HuH-7.5 (cell line): ENCODE measurements at regions not wholly inside any gene's neighbourhood (a gene's known extent, or its start where the extent isn't known, plus 50 kb on each side); places are given as distances from the start of the nearest gene placed in this dataset.
"Not testable (repeated sequence)": the region's sequence is repeated elsewhere in the genome, so short reads cannot be mapped to it uniquely, and the experiment has no call there.

ENCODE experiments used
- DNase-seq: peaks from one replicate; pipeline ENCODE4 v3.0.0; 2011; ENCODE audit warnings: low spot score

GRCh38 chr3:59499954-59500353, 450.1 kb upstream of the CFAP20DC start:
- no peak for DNase-seq

DNA sequence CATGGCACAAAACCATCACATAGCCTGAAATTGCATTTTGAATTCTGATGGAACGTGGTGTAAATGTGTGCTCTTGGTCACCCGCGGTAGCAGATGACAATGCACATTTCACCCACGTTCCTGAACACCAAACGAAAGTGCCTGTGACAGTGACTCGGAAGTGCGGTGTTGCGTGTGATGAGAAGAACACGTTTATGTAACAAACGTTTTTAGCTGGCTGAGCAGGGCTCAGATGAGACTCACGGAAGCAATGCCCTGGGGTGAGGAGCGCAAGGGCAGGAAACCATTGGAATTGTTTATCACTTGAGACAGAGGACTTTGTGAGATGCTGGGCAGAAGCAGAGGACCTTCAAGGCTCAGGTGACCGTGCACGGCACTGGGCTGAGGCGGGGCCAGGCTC, 449.2 kb upstream of the CFAP20DC start:
- no peak for DNase-seq

GRCh38 chr3:59496250-59496649, 446.4 kb upstream of the CFAP20DC start:
- DNase-seq = no peak

GRCh38 chr3:59494969-59495368, 445.1 kb upstream of the CFAP20DC start:
- not testable (repeated sequence) for DNase-seq

DNA sequence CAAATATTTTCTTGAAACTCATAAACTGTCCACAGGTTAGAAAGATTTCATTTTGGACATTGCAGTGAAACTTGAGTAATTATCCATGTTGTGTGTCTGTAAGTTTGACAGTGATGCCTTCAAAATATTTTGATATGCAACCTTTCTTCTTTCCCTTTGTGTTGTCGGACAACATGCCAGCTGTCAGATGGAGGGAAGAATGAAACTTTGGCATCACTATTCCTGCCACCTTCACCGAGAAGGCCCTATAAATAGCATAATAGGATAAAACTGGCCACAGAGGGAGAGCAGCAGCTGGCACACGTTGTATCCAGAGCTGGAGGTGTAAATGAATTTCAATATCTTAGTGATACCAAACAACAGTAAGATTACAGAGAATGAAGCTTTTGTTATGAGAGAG, 436.7 kb upstream of the CFAP20DC start:
- DNase-seq = no peak

GRCh38 chr3:59483191-59483590, 433.4 kb upstream of the CFAP20DC start:
- no peak for DNase-seq

DNA sequence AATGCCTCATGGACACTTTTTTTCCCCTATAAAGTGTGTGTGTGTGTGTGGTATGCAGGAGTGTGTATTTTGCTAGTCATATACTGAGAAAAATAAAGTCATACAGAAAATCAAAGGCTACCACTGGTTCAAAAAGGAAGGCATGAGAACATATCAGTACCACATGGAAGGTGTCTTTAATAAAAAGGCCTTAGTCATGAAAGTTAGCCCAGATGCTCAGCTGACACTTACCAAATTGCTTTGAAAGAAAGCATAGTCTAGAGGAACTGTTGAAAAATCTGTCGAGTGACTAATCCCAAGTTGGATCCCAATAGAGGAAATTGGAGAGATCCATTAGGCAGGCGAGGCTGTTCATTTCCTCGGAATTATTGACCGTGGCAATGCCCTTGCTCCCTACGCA, 432.9 kb upstream of the CFAP20DC start:
- no peak for DNase-seq

DNA sequence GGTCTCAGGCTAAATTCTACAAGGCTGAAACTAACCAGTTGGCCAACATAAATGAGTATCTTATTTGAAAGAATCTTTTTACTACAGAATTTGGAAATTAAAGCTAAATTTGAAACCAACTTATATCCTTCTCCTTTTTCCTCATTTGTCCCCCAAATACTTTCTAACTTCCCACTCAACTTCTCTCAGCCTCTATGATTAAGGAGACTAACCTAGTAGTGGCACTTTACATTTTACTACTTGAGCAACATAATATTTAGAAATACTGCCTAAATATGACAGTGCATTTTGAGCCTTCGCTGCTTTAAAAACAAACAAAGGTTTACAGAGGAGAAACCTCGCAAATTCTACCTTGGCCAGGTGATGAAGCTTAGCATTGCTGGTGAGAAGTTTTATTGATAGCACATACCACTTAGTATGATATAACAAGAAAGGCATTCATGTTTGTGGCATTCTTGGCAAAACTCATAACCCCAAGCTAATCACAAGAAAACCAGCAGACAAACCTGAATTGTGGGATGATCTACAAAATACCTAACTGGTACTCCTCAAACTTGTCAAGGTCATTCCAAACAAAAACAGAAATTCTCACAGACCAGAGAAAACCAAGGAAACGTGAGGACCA, 432.1 kb upstream of the CFAP20DC start:
- DNase-seq = no peak

DNA sequence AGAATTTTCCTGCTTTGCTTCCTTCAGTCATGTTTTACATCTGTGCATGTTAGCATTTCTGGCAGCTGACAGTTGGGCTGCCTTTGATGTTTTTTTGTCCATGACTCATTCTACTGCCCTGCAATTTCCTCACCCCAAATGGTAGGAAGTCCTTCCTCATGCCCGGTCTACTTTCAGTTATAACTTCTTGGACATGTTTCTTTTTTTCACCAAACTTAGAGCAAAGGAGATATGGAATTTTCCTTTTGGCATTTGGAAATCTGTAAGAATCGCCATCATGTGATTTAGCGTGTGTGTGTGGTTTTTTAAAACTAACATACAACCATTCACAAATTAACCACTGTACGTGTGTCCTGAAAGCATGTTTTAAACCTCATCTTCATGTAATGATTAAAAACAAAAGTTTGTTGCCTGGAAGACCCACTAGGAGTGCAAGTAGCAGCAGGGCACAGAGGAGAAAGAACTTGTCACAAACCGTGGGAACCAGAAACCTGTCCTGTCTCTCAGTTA, 430.7 kb upstream of the CFAP20DC start:
- DNase-seq = no peak

DNA sequence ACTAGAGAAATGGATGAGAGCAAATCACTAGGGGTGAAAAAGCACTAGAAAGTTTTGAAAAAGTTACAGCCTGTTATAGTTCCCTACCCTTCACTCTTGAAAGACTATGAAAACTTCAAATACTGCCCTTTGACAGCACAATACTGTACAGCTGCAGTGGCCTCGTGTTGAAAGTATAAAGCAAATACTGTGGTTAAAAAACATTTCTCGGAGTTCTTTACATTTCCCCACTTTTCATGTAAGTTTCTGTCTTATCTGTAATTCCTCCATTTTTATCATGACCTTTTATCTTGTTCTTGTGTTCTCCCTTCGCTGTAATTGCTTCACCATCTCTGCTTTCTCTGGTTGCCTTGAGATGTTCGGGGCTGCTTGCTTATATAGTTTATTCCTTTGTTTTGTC, 423.8 kb upstream of the CFAP20DC start:
- DNase-seq = no peak

- DNase-seq = no peak
Observed at GRCh38 chr3:59472541-59472940, 422.7 kb upstream of the CFAP20DC start.

DNA sequence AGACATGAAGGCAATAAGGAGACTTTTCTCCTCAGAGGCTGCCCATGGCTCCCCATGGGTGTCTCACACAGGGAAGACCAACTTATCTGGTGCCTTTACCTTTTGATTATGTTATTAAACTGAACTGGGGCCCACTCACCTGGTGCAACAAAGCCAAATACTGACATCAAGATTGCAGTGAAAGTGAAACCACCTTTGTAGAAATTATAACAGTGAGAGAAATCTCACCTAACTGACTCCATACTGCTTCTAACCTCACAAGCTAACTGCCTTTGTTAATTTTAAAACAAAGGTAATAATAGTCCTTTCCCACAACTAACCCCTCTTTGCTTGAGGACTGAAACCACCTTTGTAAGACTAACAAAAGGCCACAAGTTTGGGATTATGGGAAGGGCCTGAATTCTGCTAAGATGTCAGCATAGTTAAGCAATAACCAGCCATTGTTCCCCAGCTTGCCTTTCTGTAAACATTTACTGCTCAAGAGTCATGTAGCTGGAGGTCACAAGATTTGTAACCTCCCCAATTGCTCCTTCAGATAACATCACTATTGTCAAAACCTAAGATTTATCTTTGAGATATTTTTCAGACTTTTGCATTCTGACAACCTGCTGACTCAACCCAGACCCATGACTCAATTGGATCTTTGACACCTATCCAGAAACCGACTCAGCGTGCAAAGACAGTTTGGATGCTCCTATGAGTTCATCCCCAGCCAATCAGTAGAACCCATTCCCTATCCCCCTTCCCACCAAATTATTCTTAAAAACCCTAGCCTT, 420.3 kb upstream of the CFAP20DC start:
- DNase-seq = no peak

- no peak for DNase-seq
Observed at GRCh38 chr3:59467476-59467875, 417.7 kb upstream of the CFAP20DC start.

- no peak for DNase-seq
Observed at GRCh38 chr3:59464187-59464586, 414.4 kb upstream of the CFAP20DC start.

GRCh38 chr3:59463253-59463652, 413.4 kb upstream of the CFAP20DC start:
- no peak for DNase-seq

DNA sequence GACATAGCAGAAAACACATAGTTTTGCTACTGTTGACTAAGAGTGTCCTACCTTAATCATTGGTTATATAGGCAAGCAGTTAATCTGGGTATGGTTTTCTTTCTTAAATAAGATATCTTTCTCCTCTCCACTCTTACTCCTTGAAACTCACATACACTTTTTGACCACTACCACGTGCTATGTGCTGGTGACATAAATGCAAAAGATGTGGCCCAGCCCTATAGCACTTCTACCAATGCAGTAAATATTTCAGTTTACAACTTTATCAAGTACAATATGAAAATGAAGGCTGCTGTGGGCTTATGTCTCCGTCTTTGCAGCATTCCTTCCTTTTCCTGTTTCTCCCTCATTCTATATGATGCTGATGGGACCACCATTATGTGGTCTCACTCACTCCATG, 410.2 kb upstream of the CFAP20DC start:
- DNase-seq = no peak

GRCh38 chr3:59456852-59457485, 407.1 kb upstream of the CFAP20DC start:
- DNase-seq = no peak

DNA sequence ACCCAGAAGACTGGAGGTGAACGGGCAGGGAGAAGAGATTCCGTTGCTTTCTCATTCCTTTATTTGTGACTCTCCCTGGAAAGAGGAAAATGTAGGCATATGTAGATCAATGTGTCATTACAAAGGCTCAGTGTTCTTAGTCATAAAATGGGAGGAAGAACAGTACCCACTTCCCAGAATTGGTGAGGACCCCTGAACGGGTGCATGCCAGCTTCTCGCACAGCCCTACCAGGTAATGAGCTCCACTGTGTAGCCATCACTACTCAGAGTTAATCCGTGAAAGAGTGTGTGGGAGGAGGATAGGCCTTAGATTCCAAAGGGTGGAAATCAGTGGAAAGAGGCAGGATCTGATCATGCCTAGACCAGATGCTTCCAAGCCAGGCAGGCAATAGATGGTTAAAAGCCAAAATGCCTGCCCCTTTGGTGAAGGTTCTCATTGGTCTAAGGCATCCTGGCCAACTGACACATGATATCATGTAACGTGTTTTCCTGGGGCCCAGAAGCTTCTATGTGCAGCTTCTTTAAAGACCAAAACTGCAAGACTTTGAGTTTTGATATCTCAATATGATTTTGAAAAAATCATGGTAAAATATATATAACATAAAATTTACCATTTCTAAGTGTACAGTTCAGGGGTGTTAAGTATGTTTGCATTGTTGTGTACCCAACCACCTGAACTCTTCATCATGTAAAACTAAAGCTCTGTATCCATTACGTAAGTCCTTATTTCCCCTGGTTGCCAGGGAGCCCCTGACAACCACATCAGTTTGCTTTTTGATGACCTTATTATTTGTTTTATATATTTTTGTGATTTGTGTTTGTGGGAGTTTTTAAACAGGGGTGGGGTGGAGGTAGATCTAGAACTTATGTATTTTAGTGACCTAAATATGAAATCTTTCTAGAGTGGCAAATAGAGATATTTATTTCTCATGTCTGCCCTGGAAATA, 402.2 kb upstream of the CFAP20DC start:
- DNase-seq = no peak

DNA sequence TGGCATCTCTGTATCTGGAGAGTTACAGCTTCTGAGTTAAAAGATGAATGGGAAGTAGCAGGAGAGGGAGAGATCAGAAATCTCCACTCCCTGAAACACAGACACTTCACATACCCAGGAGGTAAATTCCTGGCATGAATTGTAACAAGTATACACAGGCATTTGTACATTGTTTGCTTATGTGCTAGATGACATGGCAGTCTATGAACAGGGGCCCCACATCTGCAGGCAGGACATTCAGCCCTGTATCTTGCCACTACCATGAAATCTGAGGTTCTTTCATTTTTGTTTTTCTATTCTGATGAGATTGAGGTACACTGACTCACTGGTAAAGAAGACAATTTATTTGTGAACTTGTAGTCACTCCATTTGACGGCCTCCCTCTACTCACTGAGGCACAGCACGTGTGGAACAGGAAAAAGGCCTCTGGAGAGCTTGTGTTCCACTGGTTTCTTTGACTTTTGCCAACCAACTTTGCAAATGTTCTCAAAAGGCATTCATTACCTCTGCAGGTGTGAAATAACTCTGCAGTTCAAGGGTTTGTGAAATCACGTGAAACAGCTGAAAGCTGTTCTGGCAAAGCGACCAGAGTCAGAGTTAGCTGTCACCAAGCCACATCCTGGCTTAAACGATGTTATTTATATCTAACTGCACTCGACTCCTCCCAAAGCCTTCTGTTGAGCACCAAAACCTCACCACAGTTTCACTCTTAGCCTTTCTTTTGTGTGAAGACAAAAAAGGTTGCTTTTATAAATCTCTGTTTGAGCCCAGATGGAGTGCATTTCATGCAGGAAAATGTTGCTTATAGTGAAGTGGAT, 401.3 kb upstream of the CFAP20DC start:
- DNase-seq = no peak

GRCh38 chr3:59450437-59450836, 400.6 kb upstream of the CFAP20DC start:
- no peak for DNase-seq

DNA sequence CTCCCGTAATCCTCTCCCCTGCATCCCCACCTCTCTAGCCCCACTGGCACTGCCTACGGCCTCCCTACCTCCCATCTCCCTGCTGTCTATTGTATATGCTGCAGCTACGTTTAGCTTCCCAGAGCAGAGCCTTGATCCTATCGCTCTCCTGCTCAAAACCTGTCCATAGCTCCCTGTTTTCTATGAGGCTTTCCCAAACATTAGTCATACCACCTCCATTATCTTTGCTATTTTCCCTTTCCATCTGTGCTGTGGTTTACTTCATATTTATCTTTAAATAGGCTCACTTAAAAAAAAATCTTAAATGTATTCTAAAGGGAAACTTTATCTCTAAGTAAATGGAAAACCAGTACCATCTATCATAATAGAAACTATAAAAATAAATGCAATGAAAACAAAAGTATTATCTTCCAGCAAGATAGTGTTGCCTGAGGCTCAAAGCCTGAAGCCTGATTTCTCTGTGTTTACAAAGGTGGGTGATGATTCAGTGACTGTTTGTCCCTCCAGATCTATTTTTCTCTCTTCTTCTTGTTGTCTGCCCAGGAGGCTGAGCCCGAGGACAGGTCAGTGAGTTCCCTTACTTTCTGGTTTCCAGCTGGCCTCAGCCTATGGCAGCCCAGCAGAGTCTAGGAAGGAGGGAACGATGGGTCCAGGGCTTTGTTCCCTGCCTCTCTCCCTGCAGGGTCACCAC, 397.1 kb upstream of the CFAP20DC start:
- no peak for DNase-seq
